ENCODE measurements at regions not wholly inside any gene's neighbourhood (a gene's known extent, or its start where the extent isn't known, plus 50 kb on each side); places are given as distances from the start of the nearest gene placed in this dataset.

GRCh38 chr4:10180927-10181744 is 64.5 kb upstream of the WDR1 start:
- no peak for TF ChIP-seq POLR2A (IDR thresholded peaks at IDR 0.05; ENCODE audit: borderline replicate concordance, extremely low read depth, insufficient read depth, insufficient read length)
- TF ChIP-seq REST (IDR thresholded peaks at IDR 0.05; ENCODE audit: low read depth), result no peak
- TF ChIP-seq EZH2 (IDR thresholded peaks at IDR 0.05), result no peak
- TF ChIP-seq CTCF (IDR thresholded peaks at IDR 0.05 in 2 of 3, conservative IDR thresholded peaks at IDR 0.05 in 1 of 3; ENCODE audit: borderline replicate concordance in 1 of 3, insufficient read depth in 1 of 3, low read depth in 2 of 3, low read length in 2 of 3), result no peak
- TF ChIP-seq CEBPB (IDR thresholded peaks at IDR 0.05; ENCODE audit: low read depth), result no peak
- TF ChIP-seq YY1 (IDR thresholded peaks at IDR 0.05; ENCODE audit: extremely low read depth, insufficient replicate concordance, low read depth, low read length), result no peak
- no peak for TF ChIP-seq MAX (IDR thresholded peaks at IDR 0.05)
- no peak for TF ChIP-seq SP1 (IDR thresholded peaks at IDR 0.05; ENCODE audit: low read depth)

Data from HCT116 (cell line).